Heart left ventricle (tissue), 13 donors: ENCODE measurements at regions not wholly inside any gene's neighbourhood (a gene's known extent, or its start where the extent isn't known, plus 50 kb on each side); places are given as distances from the start of the nearest gene placed in this dataset.

Experiments used
- CTCF ChIP-seq, 12 donors: fragments of 200-600 bp; sonication (generic) in 4 of 12; IDR thresholded peaks; one replicate each; pipeline versions ENCODE4 v1.5.0 to v1.8.0; 2018 to 2022; ENCODE audit warnings: antibody characterized with exemption in 12 of 12, mild to moderate bottlenecking in 5 of 12
- POLR2A ChIP-seq, 2 donors: fragments of 450-650 bp; IDR thresholded peaks; one replicate each; pipeline ENCODE4 v1.6.1; 2017; ENCODE audit warnings: antibody characterized with exemption in 2 of 2, mild to moderate bottlenecking in 2 of 2, moderate library complexity in 2 of 2
- donor health status: ischemic (EF 13 %, LVEDD 7.1; RV severe dilation, severe dysfunction).
- donor health status: DM: no; HTN: yes; CAD: no.
- donor health status: DM: no; HTN: no; CAD: no.
- donor health status: ischemic (EF 25% LVEDD 6.9; RV normal size, moderate dysfunction).
- donor health status: ischemic (EF 25% LVEDD 5.7; RV mildly dilated, moderate dysfunction).
- donor health status: ischemic (EF 35%, LVEDD 5.7; RV mildly dilated, moderate dysfunction).
- donor health status: nonischemic (EF 11% LVEDD 7.7; RV severe dilation, severe dysfunction).
- donor health status: DM: yes; HTN: yes; CAD: no.
- donor health status: PGD.
- donor health status: ischemic (EF 29% LVEDD 5.4; RV normal size, mild dysfunction).
- donor health status: nonischemic (EF 23%, LVEDD 6.1; RV moderate dilation, normal function).

- TF ChIP-seq CTCF (IDR thresholded peaks at IDR 0.05) (no peak), POLR2A (IDR thresholded peaks at IDR 0.05) (no peak)
Observed at GRCh38 chr20:59483481-59483880, 120.9 kb upstream of the PHACTR3 start.
